HuH-7 (cell line): ENCODE measurements at regions not wholly inside any gene's neighbourhood (a gene's known extent, or its start where the extent isn't known, plus 50 kb on each side); places are given as distances from the start of the nearest gene placed in this dataset.
"Not testable (repeated sequence)": the region's sequence is repeated elsewhere in the genome, so short reads cannot be mapped to it uniquely, and the experiment has no call there.

Experiments
- DNase-seq: peaks from one replicate; pipeline ENCODE4 v3.0.0; 2011; ENCODE audit warnings: low spot score

DNA sequence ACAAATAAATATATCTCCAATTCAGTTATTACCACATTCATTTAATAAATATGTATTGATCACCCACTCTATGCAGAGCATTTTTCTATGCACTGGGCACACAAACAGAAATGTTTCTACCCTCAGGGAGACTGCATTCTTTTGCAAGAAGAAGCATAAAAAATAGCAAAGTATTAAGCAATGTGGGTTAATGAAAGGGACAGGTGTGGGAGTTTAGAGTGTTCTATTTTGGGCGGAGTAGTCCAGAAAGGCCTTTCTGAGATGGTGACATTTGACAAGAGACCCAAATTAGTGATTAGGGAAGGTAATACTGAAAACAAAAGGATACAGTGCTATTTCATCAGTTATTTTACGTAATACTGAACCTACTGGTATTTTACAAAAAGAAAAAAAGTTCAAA is 394.3 kb upstream of the CHST9 start:
- DNase-seq = no peak

DNA sequence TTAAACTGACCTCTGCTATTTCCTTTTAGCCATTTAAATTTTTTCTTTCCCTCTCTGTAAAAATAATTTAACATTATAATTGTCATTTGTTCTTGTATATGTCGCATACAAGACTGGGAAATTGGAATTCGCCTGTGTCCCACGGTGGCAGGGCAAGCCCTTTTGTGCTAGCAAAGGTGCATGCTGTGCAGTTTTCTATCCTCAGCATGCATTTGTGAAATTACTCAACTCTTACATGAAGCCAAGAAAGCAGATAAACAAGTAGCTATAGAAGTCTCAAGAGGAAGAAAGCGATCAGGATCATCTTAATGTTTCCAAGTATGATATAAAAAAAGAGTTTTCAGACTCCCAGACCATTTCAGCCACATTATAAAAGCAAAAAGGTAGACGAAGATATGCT is 392.6 kb upstream of the CHST9 start:
- no peak for DNase-seq

DNA sequence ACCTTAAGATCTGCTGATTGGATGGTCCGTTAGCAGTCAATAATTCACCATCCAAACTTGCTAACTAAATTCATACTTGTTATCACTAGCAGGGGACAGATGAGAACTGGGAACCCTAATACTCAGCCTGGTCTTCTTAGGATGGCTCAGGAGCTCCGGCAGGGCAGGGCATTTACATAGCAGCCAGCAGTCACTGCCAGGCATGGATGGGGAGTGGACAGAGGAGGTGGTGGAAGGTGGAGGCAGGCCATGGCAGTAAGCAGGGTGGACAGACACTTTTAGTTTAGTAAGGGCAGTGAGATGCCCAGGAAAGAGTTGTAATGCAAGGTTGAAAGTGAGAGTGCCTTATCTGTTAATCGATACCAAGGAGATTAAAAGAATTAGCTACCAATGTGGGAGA is 392.2 kb upstream of the CHST9 start:
- no peak for DNase-seq

DNA sequence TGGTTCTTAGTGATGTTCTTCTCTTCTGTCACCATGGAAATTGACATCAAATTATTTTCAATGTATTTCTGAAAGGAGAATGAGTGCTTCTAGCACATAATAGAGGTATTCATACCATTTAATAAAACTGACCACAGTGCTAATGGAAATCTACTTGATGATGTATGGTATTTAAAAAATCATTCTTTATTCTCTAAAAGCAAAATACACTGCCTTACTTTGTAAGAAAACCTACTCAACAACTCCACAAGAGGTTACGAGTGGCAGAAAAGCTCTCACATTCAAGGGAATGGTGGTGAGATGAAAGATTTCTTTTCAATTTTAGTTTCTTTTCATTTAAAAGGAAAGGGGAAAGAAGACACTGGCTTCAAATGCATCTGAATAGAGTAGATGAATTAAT is 382.3 kb upstream of the CHST9 start:
- DNase-seq = no peak

DNA sequence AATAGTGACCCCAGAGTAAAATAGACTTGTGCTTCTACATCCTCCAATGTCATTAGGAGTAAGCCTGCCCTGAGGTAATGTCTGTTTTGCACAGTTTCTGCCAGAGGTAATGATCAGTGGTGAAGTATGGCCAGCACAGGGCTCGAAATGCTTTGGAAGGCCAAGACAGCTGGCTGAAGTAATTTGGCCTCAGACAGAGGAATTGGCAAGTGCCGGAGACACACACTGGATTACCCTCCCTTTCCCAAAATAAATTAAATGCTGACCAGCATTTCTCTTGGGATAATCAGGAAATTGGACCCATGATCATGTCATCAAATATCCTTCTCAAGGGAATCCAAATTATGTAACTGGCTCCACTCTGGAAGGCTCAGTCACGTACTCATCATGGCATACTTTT is 379.0 kb upstream of the CHST9 start:
- no peak for DNase-seq

DNA sequence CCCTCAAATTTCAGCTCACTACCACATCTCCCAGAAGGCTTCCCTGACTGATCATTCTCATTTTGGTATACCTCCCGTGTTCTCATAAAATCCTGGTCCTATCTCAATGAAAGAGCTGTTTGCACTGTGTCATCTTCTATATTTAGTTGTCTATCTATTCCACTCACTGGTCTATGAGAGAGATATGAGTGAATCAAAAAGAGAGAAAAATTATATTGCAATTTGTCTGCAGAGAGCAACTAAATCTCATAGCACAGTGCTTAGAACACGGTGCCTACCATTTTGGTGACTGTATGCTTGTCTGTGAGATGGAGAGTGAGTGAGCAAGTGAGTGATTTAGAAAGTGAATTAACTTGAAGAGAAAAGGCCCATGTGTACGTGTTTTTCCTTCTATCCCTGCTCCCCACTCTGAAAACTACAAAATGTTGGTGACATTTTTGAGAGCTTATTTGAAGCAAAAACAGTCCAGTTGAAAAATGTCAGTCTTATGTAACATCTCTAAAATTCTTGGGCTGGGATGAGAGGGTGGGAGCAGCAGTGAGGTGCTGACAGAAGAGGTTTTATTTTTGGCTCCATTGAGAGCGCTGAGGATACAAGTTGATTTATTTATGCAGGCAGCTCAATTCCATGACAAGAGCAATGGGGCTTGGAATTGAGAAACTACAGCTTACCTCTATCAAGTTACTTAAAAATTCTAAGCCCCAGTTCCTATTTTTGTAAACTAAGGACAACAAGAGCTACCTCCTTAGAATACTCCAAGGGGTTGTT is 373.5 kb upstream of the CHST9 start:
- DNase-seq = no peak

DNA sequence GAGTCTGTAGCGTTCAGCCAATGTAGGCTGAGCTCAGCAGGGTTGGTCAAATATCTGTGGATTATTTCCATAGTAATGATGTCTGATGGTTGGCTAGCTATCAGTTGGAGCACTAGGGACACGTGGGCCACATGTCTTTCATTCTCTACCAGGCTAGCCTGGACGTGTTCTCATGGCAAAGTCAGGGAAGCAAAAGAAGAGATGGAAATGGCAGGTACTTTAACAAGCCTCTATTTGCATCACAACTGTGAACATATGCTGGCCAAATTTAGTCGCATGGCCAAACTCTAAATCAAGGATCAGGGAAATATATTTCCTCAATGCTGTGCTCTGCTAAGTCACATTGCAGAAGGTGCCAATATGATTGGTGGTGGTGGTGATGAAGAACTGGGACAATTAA is 371.6 kb upstream of the CHST9 start:
- no peak for DNase-seq

DNA sequence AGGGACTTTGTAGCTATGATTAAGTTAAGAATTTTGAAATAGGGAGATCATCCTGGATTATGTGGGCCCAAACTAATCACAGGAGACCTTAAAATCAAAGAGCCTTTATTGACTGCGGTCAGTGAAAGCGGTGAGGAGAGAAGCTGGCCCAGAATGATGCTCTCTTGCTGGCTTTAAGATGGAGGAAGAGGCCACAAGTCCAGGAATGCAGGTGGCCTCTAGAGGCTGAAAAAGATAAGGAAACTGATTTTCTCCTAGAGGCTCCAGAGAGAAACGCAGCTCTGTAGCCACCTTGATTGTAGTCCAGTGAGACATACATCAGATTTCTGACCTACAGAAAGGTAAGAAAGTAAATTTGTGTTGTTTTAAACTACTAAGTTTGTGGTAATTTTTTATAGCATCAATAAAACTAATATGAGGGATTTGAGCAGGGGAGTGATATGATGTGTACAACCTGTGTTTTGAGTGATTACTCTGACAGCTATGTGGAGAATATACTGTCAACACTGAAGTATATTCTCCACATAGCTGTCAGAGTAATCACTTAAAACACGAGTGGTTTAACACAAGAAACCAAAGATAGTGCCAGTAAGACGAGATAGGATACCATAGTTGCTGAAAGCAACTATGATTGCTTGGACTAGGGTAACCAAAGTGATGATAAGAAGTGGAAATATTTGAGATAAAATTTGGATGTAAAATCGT is 364.4 kb upstream of the CHST9 start:
- DNase-seq = no peak

DNA sequence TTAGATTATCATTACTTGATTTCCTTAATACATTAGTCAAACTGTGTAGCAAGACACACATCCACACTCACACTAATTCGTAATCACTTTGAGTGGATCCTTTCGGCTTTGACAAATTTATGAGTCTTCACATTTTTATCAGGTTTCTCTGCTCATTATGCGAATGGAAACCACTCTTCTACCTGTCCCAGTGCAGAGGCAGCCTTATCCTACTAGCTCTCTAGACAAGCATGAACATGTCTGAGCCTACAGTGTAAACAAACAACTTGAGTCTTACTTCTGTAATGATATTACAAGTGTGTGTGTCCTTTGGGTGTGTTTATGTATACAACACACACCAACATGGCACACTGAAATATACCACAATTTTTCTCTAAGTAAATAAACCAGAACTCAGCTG is 361.9 kb upstream of the CHST9 start:
- DNase-seq = no peak

DNA sequence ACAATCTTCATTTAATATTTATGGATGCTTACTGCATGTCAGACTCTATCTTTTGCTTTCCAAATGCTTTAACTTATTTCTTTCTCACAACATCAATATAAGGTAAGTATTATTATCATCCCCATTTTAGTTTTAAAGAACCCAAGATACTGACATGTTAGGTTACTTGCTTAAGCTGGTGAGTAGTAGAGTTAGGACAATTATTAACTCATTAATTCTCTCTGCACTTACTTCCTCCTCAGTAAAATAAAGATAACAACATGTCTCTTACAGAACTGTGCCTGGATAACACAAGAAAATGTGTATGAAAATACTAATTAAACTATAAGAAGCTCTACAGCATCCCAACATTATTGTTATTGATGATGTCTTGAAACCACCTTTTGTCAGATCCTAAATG is 359.1 kb upstream of the CHST9 start:
- no peak for DNase-seq

DNA sequence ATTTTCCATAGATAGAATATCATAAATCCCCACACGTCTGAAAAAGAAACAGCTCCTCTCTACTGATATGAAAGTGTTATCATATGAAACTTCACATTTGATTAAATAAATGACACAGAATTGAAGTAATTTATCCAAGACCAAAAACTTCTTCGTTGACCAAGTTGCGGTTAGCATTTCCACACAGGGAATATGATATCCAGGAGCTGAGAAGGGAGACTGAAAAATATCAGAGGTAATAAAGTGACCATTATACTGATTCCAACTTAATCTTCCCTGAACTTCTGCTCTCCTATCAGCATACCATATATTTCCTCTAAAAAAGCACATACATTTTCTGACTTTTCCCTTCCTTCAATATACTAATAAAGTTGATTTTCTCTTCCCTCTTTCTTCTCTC is 356.2 kb upstream of the CHST9 start:
- no peak for DNase-seq

DNA sequence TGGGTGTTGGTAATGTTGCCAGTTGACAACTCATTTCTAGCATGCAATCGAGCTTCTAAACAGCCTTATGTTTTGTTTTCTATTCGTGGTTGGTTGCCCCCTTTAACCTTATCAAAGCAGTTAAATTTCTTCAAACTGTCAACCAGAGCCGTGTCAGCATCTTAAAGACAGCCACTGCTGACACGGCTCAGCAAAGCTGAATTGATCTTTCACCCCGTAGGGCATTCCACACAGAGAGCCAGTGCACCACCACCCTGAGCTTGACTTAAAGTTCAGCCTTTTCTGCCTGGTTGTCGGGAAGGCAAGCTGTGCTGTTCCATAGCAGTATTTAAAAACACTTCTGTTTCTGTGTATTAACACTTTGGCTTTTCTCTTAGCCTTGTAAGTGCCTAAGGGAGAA is 355.0 kb upstream of the CHST9 start:
- DNase-seq = no peak

DNA sequence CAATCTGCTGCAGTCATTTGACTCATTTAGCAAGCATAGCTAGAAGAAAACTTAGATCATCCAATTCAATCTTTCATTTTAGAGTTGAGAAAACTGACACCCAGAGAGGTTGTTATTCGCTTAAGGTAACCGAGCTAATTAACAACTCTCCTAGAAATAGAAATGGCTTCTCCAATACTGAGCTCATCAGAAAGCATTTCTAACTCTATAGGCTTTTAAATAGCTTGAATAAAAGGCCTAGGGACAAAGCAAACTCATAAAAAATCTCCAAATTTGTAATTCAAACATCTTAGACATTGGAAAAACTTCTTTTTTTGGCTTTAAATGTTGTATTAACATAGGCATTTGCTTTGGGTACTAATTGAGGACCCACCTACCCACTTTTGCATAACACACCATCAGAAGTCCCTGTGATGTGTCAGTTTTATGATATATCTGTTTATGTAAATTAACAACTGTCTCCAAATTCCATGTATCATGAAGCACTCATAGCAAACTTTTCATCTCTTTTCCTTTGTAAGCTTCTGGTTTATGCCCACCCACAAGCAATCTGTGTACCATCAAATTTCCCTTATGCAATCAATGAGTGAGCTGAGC is 343.9 kb upstream of the CHST9 start:
- no peak for DNase-seq

DNA sequence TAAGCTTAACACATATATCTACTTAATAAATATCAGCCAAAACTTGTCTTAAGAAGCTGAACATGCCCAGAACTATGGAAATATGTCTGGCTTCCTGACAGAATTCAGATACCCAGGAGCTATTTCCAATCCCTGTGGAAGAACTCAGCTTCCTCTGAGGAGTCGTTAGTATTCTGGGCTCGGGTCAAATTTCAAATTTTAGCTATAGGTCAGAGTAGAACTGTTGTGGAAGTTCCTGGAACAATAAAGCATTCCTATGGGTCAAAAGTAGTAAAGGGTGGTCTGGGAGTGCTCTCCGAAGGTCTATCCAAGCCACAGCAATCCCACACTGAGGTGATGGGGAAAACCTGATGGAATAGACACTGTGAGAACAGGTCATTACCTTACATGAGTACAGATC is 342.7 kb upstream of the CHST9 start:
- no peak for DNase-seq

DNA sequence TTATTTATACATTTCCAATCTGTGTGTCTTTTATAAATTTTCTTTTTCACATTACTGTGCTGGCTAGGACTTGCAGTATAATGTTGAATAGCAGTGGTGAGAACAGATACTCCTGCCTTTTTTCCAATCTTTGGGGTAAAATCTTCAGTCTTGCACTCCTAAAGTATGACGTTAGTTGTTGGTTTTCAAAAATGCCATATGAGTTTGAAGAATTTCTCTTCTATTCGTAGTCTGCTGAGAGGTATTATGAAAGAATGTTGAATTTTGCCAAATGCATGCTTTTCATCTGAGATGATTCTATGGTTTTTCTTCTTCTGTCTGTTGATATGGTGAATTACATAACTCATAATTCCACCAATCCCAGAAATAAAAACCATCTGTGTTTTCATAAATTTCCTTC is 335.3 kb upstream of the CHST9 start:
- no peak for DNase-seq

DNA sequence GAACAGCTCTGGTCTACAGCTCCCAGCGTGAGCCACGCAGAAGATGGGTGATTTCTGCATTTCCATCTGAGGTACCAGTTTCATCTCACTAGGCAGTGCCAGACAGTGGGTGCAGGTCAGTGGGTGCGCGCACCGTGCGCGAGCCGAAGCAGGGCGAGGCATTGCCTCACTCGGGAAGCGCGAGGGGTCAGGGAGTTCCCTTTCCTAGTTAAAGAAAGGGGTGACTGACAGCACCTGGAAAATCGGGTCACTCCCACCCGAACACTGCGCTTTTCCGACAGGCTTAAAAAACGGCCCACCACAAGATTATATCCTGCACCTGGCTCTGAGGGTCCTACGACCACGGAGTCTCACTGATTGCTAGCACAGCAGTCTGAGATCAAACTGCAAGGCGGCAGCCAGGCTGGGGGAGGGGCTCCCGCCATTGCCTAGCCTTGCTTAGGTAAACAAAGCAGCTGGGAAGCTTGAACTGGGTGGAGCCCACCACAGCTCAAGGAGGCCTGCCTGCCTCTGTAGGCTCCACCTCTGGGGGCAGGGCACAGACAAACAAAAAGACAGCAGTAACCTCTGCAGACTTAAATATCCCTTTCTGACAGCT is 325.0 kb upstream of the CHST9 start:
- DNase-seq = not testable (repeated sequence)

DNA sequence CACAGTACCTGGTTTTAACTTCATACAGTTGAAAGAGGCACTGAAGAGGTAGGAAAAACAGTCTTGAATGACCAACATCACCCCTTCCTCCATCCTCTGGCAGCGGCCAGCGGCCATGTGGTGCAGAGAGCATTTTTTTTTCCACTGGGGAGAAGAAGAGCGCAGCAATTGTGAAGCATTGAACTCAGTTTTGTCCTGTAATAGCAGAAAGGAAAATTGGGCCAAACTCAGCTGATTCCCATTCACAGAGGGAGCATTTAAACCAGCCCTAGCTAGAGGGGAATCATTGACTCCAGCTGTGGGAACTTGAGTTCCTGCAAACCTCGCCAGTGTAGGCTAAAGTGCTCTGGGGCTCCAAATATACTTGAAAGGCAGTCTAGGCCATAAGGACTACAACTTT is 316.6 kb upstream of the CHST9 start:
- DNase-seq = no peak

DNA sequence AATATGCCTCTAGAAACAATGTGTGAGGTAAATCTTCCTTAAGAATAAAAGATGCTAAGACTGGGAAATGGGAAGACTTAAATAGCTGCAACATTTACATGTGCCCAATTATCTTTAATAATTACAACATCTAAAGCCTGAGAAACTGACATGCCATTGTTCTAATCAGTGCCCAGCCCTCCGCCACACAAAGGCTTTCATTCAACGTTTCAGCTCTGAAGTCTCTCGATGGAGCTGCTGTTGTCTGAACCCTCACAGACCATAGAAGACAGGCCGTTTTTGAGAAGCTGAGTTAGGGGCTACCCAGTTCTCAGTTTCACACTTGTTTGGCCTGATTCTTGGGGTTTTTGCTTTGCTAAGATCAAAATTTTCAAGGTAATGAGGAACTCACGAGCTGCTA is 315.4 kb upstream of the CHST9 start:
- no peak for DNase-seq

DNA sequence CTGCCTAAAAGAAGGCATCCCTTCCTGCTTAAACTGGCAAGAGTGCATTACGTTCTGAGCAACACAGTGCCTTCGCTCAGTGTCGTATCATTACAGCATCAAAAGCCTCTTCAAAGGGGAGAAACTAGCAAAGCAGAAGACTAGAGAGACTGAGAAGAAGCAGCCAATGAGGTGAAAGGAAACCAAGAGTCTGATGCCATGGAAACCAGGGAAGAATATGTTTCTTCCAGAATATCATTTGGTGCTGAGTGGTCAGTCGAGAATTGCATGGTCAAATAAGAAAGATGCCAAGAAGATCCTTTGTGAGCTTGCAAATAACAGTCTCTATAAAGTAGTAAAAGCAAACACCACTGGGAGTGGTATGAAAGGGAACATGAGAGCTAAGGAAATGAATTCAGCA is 312.1 kb upstream of the CHST9 start:
- DNase-seq = no peak

DNA sequence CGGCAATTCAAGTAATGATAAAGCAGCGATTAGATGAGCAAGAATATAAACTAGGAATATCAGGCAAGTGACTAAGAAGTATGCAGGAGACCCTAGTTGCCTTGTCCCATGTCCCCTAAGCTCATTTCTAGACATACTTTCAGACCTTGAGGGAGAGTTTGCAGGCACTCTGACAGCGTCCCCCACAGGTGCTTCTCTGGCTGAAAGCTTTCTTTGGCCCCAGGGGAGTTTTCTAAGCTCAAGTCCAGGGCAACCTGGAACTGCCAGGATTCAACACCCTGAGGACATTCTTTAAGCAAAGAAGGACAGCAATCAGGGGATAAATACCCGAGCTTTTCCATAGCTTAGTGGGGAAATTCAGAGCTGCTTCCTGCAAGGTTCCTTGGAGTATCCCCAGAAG is 308.1 kb upstream of the CHST9 start:
- no peak for DNase-seq

DNA sequence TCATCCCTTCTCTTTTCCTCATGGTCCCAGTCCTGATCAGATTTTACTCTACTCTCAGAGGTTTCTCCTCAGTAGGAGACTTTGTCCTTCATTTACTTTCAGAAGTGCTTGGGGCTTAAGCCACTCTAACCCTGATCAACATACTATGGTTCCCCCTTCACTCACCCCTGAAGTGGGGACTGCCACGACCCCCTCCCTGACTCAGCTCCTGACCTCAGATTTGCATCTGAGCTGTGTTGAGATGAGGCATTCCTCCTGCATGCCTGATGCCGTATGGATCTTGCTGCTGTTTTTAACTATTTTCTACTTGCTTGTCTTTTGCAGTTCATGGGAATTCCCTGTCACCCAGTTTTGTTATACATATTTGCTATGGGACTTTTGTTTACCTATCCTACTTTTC is 306.7 kb upstream of the CHST9 start:
- no peak for DNase-seq

DNA sequence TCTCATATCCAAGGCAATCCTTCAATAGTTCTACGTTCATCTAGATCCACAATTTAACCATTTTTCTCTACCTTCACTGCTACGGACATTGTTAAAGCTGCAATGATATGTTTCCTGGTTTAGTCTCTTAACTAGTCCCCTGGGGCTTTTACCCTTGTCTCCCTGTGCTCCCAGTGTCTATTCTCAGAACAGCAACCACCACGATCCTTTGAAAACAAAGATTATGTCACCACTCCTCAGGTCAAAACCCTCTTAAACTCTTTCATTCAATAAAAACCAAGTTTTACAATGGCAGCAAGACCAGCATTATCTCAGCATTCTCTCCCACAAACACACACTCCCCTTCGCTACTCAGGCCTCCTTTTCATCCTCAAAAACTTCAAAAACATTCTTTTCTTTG is 298.2 kb upstream of the CHST9 start:
- peak; percentile 3 for DNase-seq

DNA sequence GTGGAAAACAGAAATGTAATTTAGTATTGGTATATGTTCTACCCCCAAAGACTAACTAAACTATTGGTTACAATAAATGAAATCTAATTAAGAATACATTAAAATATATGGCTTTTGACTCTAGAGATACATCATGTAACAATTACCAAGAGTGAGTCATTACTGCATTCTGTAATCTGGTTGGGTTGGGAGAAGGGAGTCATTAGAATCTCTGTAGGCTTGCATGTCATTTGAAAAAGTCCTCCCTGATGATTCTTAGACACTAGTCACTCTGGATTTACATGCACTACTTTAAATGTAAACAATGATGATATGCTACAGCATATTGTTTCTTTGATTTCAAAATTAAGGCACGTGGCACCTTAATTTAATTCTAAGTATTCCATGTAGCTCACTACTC is 293.4 kb upstream of the CHST9 start:
- DNase-seq = no peak
